IMR-90 (cell line): ENCODE measurements at regions not wholly inside any gene's neighbourhood (a gene's known extent, or its start where the extent isn't known, plus 50 kb on each side); places are given as distances from the start of the nearest gene placed in this dataset.

ENCODE experiments used
- ATAC-seq: fragments of 200-7000 bp; cut with Tn5 transposase; 2 replicates; pipeline ENCODE4 v1.9.1; 2020; ENCODE audit warnings: low read depth, mild to moderate bottlenecking, moderate library complexity
- BruUV-seq: library from RNA; stranded (reverse); fragments of 400-500 nt; replicated peaks from 2 replicates; lab custom pipeline; 2021; lab: Mats Ljungman, UMichigan
- CTCF ChIA-PET: fragments of 300-600 bp; formaldehyde crosslinking; extraction: SDS; loops from one replicate; lab custom pipeline; 2021; ENCODE audit warnings: antibody characterized with exemption; lab: Yijun Ruan, JAX
- POLR2A ChIA-PET: fragments of 300-600 bp; sonication (Branson Sonifier 250); formaldehyde crosslinking; loops from one replicate; lab custom pipeline; 2022; ENCODE audit warnings: antibody characterized with exemption; ENCODE audit not compliant: unreplicated experiment; lab: Charles Lee
- DNase-seq: peaks from one replicate; pipeline ENCODE4 v3.0.0; 2013
- H2AFZ ChIP-seq: replicated peaks from 2 replicates; pipeline ENCODE3; 2013; ENCODE audit warnings: low read length, mild to moderate bottlenecking; ENCODE audit not compliant: poor library complexity
- H2AK5ac ChIP-seq: 2 replicates; pipeline ENCODE4 v1.6.1; 2013; ENCODE audit warnings: low read depth, low read length, inconsistent platforms
- H2AK9ac ChIP-seq: replicated peaks from 2 replicates; pipeline ENCODE3; 2013; ENCODE audit warnings: mild to moderate bottlenecking, low read depth, low read length, moderate library complexity; ENCODE audit not compliant: poor library complexity
- H2BK120ac ChIP-seq: 2 replicates; pipeline ENCODE4 v1.6.1; 2013; ENCODE audit warnings: low read depth, low read length, inconsistent platforms
- H2BK15ac ChIP-seq: 3 replicates; pipeline ENCODE4 v1.6.1; 2013; ENCODE audit warnings: low read depth, low read length, inconsistent platforms
- H2BK20ac ChIP-seq: 2 replicates; pipeline ENCODE4 v1.6.1; 2013; ENCODE audit warnings: low read depth, mild to moderate bottlenecking, inconsistent platforms, low read length, moderate library complexity
- H2BK5ac ChIP-seq: 2 replicates; pipeline ENCODE4 v1.6.1; 2013; ENCODE audit warnings: mild to moderate bottlenecking, low read depth, low read length, inconsistent platforms; ENCODE audit not compliant: poor library complexity, severe bottlenecking
- H3K14ac ChIP-seq: replicated peaks from 2 replicates; pipeline ENCODE4 v1.6.1; 2013; ENCODE audit warnings: low read depth, low read length, inconsistent platforms
- H3K18ac ChIP-seq: 2 replicates; pipeline ENCODE4 v1.6.1; 2013; ENCODE audit warnings: low read depth, low read length, control low read depth
- H3K23ac ChIP-seq: 2 replicates; pipeline ENCODE4 v1.6.1; 2013; ENCODE audit warnings: low read depth, low read length, inconsistent platforms
- H3K27ac ChIP-seq: 2 replicates; pipeline ENCODE4 v1.5.1; 2013; ENCODE audit warnings: mild to moderate bottlenecking, control low read depth, low read length; ENCODE audit not compliant: insufficient read depth
- H3K27me3 ChIP-seq: 2 replicates; pipeline ENCODE4 v1.6.1; 2013; ENCODE audit warnings: low read length; ENCODE audit not compliant: control insufficient read depth, insufficient read depth
- H3K36me3 ChIP-seq: 2 replicates; pipeline ENCODE4 v1.6.1; 2013; ENCODE audit warnings: low read length, mixed read lengths; ENCODE audit not compliant: control insufficient read depth, insufficient read depth
- H3K4ac ChIP-seq: 2 replicates; pipeline ENCODE4 v1.6.1; 2013; ENCODE audit warnings: low read depth, low read length, inconsistent platforms
- H3K4me1 ChIP-seq: 2 replicates; pipeline ENCODE4 v1.6.1; 2013; ENCODE audit warnings: low read length, mixed read lengths; ENCODE audit not compliant: control insufficient read depth, insufficient read depth
- H3K4me2 ChIP-seq: 2 replicates; pipeline ENCODE4 v1.6.1; 2013; ENCODE audit warnings: low read depth, mild to moderate bottlenecking, control low read depth, low read length, moderate library complexity
- H3K4me3 ChIP-seq: 2 replicates; pipeline ENCODE4 v1.5.1; 2013; ENCODE audit warnings: low read depth, mild to moderate bottlenecking, control low read depth, low read length, moderate library complexity; ENCODE audit not compliant: insufficient read depth
- H3K56ac ChIP-seq: 2 replicates; pipeline ENCODE4 v1.6.1; 2013; ENCODE audit warnings: low read length, inconsistent platforms; ENCODE audit not compliant: insufficient read depth; ENCODE audit errors: extremely low read depth
- H3K79me1 ChIP-seq, 2 experiments: 2 replicates each; pipeline ENCODE4 v1.6.1; 2013; ENCODE audit warnings: low read length in 2 of 2, inconsistent platforms in 1 of 2, low read depth in 1 of 2
- H3K9ac ChIP-seq: 2 replicates; pipeline ENCODE4 v1.6.1; 2013; ENCODE audit warnings: low read depth, low read length, control low read depth
- H3K9me1 ChIP-seq: 2 replicates; pipeline ENCODE4 v1.6.1; 2013; ENCODE audit warnings: low read length, inconsistent platforms; ENCODE audit not compliant: insufficient read depth
- H3K9me3 ChIP-seq: 2 replicates; pipeline ENCODE4 v1.6.1; 2013; ENCODE audit warnings: low read length; ENCODE audit not compliant: control insufficient read depth, insufficient read depth
- H4K20me1 ChIP-seq: 2 replicates; pipeline ENCODE4 v1.6.1; 2013; ENCODE audit warnings: low read length, inconsistent platforms; ENCODE audit not compliant: insufficient read depth
- H4K5ac ChIP-seq: 2 replicates; pipeline ENCODE4 v1.6.1; 2013; ENCODE audit warnings: mild to moderate bottlenecking, low read depth, low read length, control low read depth
- H4K8ac ChIP-seq, 2 experiments: 2 replicates each; pipeline ENCODE4 v1.6.1; 2013; ENCODE audit warnings: low read depth in 2 of 2, low read length in 2 of 2, control low read depth in 1 of 2, inconsistent platforms in 1 of 2
- H4K91ac ChIP-seq: 2 replicates; pipeline ENCODE4 v1.6.1; 2013; ENCODE audit warnings: low read depth, low read length, inconsistent platforms; ENCODE audit not compliant: insufficient read depth
- MXI1 ChIP-seq: IDR thresholded peaks from 2 replicates; pipeline ENCODE4 v1.6.1; 2012; ENCODE audit warnings: low read depth, mild to moderate bottlenecking, low read length, moderate library complexity, borderline replicate concordance
- RAD21 ChIP-seq: IDR thresholded peaks from 2 replicates; pipeline ENCODE4 v1.6.1; 2012; ENCODE audit warnings: low read length, improper control_type of control experiment
- RFX5 ChIP-seq: IDR thresholded peaks from 2 replicates; pipeline ENCODE4 v1.8.0; 2012; ENCODE audit warnings: low read depth, mild to moderate bottlenecking, low read length, moderate library complexity
- USF2 ChIP-seq: fragments of 150-350 bp; IDR thresholded peaks from 2 replicates; pipeline ENCODE4 v1.6.1; 2017; ENCODE audit warnings: mild to moderate bottlenecking, antibody characterized with exemption, low read length, low read depth
- WGBS, 2 experiments: methylation state at CpG; one replicate each; pipeline versions ENCODE4 v1.1.5 to v1.1.7; 2013; ENCODE audit warnings: missing lambda C conversion rate in 2 of 2; ENCODE audit not compliant: insufficient read length in 1 of 2; ENCODE audit errors: extremely low coverage in 2 of 2; 5-methylcytosine and 5-hydroxymethylcytosine counted together
- dilution Hi-C: fragments of 300-500 bp; cut with HindIII; formaldehyde crosslinking; loops from one replicate; pipeline ENCODE4 v1.14.3; 2018; ENCODE audit warnings: low sequenced_read_pairs; ENCODE audit not compliant: unreplicated experiment
- in situ Hi-C: fragments of 300-500 bp; cut with MboI; formaldehyde crosslinking; loops from 3 replicates; pipeline ENCODE4 v1.14.3; 2019; ENCODE audit warnings: low sequenced_read_pairs, inconsistent platforms, mixed read lengths
- intact Hi-C: fragments of 100-400 bp; cut with micrococcal nuclease; formaldehyde crosslinking; loops from 2 replicates; pipeline ENCODE4 v1.10.0; 2022

GRCh38 chr15:79682851-79683288 lies 213.9 kb downstream of the MTHFS start:
- H3K36me3 ChIP-seq = no peaks in the 10 kb centered on the region
- H2BK120ac ChIP-seq = peak overlapping the region; percentile 51; the same call in 1 of the 2 replicates
- peak overlapping the region; percentile 76 for H3K4ac ChIP-seq
- no peaks in the 10 kb centered on the region for H4K20me1 ChIP-seq
- H2BK15ac ChIP-seq = peak overlapping the region; percentile 42; the same call in 1 of the 3 replicates
- H3K4me3 ChIP-seq = no peak overlapping the region
- TF ChIP-seq RAD21 (no peak), USF2 (no peak), MXI1 (no peak), RFX5 (no peak)
- H4K8ac ChIP-seq = peak overlapping the region; percentile 24 to 73; a peak in 2 of 4 replicates
- peaks cover 18% of the 10 kb centered on the region for H3K9me1 ChIP-seq
- H2BK5ac ChIP-seq = peak overlapping the region; percentile 69
- 40% methylated on average over 1 of the region's 4 CpGs; no CpG with 5 or more reads in 1 of the 2 experiments for WGBS, 2 experiments
- H3K9ac ChIP-seq = no peak overlapping the region
- H3K14ac ChIP-seq = peak overlapping the region; percentile 48
- peak overlapping the region; percentile 79 for H2AK9ac ChIP-seq
- ATAC-seq = peak; percentile 38
- H4K5ac ChIP-seq = no peak overlapping the region
- peak overlapping the region; percentile 64 for H2AFZ ChIP-seq
- dilution Hi-C loops (no loop called here), in situ Hi-C loops (no loop called here), intact Hi-C loops (no loop called here)
- H2BK20ac ChIP-seq = peak overlapping the region; percentile 78
- 0 out of 2 replicates have a peak overlapping the region, but pooled peaks have one; percentile 7 for H2AK5ac ChIP-seq
- H3K27ac ChIP-seq = no peak overlapping the region
- H3K9me3 ChIP-seq = no peaks in the 10 kb centered on the region
- peak; percentile 47 for DNase-seq
- H3K56ac ChIP-seq = no peak overlapping the region
- ChIA-PET CTCF (no interaction called here), POLR2A (no interaction called here)
- 0 out of 2 replicates have a peak, but pooled peaks cover 2% of the 10 kb centered on the region for H3K27me3 ChIP-seq
- peak overlapping the region; percentile 74; the same call in 1 of the 2 replicates for H3K23ac ChIP-seq
- H3K18ac ChIP-seq = no peak overlapping the region
- no peak overlapping the region for H3K4me2 ChIP-seq
- BruUV-seq = no TSS peak
- peaks cover 5% of the 10 kb centered on the region for H3K4me1 ChIP-seq
- no peaks in the 10 kb centered on the region for H3K79me1 ChIP-seq
- H4K91ac ChIP-seq = peak overlapping the region; percentile 11; the same call in 1 of the 2 replicates
